ENCODE measurements at regions not wholly inside any gene's neighbourhood (a gene's known extent, or its start where the extent isn't known, plus 50 kb on each side); places are given as distances from the start of the nearest gene placed in this dataset.

- H3K27me3 ChIP-seq (ENCODE audit: control insufficient read depth in 2 of 2, insufficient read depth in 2 of 2, low read length in 2 of 2), result no peaks in the 10 kb centered on the region
- no peak overlapping the region for H3K9ac ChIP-seq (ENCODE audit: insufficient read depth, low read length, poor library complexity, severe bottlenecking)
- H3K4me1 ChIP-seq (ENCODE audit: control insufficient read depth in 1 of 2, insufficient read depth in 2 of 2, low read length in 2 of 2), result no peaks in the 10 kb centered on the region
- H3K79me2 ChIP-seq (ENCODE audit: insufficient read depth, low read length), result no peaks in the 10 kb centered on the region
- no peak overlapping the region for H3K27ac ChIP-seq (ENCODE audit: low read depth in 1 of 2, low read length in 2 of 2)
- Mint-ChIP-seq H3K4me3 (no peak overlapping the region), H3K27ac (no peak overlapping the region), H3K27me3 (ENCODE audit: low read depth in 3 of 3) (peaks cover 0 to 2% (median 0%) of the 10 kb centered on the region in 3 donors), H3K9me3 (peaks cover 0 to 3% (median 2%) of the 10 kb centered on the region in 7 donors), H3K4me1 (no peaks in the 10 kb centered on the region), H3K36me3 (no peaks in the 10 kb centered on the region)
- H2AFZ ChIP-seq (ENCODE audit: insufficient read depth, low read depth, low read length, poor library complexity, severe bottlenecking), result no peak overlapping the region
- H3K9me3 ChIP-seq (replicated peaks in 1 of 2; ENCODE audit: control insufficient read depth in 1 of 2, insufficient read depth in 1 of 2, low read length in 2 of 2), result no peaks in the 10 kb centered on the region
- no peak overlapping the region for H3K4me2 ChIP-seq (replicated peaks; ENCODE audit: extremely low read depth, low read length, poor library complexity, severe bottlenecking)
- H3K36me3 ChIP-seq (replicated peaks in 1 of 2; ENCODE audit: control insufficient read depth in 1 of 2, insufficient read depth in 2 of 2, low read length in 2 of 2), result no peaks in the 10 kb centered on the region
- H3K4me3 ChIP-seq (replicated peaks in 1 of 3; ENCODE audit: low read depth in 2 of 3, low read length in 3 of 3), result no peak overlapping the region
- intact Hi-C loops (cut with micrococcal nuclease), result no loop called here
- 93% methylated on average over 3 of the region's 6 CpGs for WGBS (ENCODE audit: insufficient coverage)
- TF ChIP-seq, protein P1, sequence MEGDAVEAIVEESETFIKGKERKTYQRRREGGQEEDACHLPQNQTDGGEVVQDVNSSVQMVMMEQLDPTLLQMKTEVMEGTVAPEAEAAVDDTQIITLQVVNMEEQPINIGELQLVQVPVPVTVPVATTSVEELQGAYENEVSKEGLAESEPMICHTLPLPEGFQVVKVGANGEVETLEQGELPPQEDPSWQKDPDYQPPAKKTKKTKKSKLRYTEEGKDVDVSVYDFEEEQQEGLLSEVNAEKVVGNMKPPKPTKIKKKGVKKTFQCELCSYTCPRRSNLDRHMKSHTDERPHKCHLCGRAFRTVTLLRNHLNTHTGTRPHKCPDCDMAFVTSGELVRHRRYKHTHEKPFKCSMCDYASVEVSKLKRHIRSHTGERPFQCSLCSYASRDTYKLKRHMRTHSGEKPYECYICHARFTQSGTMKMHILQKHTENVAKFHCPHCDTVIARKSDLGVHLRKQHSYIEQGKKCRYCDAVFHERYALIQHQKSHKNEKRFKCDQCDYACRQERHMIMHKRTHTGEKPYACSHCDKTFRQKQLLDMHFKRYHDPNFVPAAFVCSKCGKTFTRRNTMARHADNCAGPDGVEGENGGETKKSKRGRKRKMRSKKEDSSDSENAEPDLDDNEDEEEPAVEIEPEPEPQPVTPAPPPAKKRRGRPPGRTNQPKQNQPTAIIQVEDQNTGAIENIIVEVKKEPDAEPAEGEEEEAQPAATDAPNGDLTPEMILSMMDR (IDR thresholded peaks at IDR 0.05), result no peak
- no peak for DNase-seq
- no peaks in the 10 kb centered on the region for H4K20me1 ChIP-seq (ENCODE audit: insufficient read depth, low read length)
Observed at GRCh38 chr10:36803229-36803628, 322.2 kb upstream of the ANKRD30A start.

GRCh38 chr10:36802490-36803153 is 322.8 kb upstream of the ANKRD30A start:
- Histone ChIP-seq H3K36me3 (replicated peaks in 1 of 2; ENCODE audit: control insufficient read depth in 1 of 2, insufficient read depth in 2 of 2, low read length in 2 of 2) (no peaks in the 10 kb centered on the region), H3K9me3 (replicated peaks in 1 of 2; ENCODE audit: control insufficient read depth in 1 of 2, insufficient read depth in 1 of 2, low read length in 2 of 2) (no peaks in the 10 kb centered on the region), H3K4me3 (replicated peaks in 1 of 3; ENCODE audit: low read depth in 2 of 3, low read length in 3 of 3) (no peak overlapping the region), H3K4me1 (ENCODE audit: control insufficient read depth in 1 of 2, insufficient read depth in 2 of 2, low read length in 2 of 2) (no peaks in the 10 kb centered on the region), H3K9ac (ENCODE audit: insufficient read depth, low read length, poor library complexity, severe bottlenecking) (no peak overlapping the region), H4K20me1 (ENCODE audit: insufficient read depth, low read length) (no peaks in the 10 kb centered on the region), H3K4me2 (replicated peaks; ENCODE audit: extremely low read depth, low read length, poor library complexity, severe bottlenecking) (no peak overlapping the region), H3K79me2 (ENCODE audit: insufficient read depth, low read length) (no peaks in the 10 kb centered on the region), H2AFZ (ENCODE audit: insufficient read depth, low read depth, low read length, poor library complexity, severe bottlenecking) (no peak overlapping the region), H3K27ac (ENCODE audit: low read depth in 1 of 2, low read length in 2 of 2) (no peak overlapping the region), H3K27me3 (ENCODE audit: control insufficient read depth in 2 of 2, insufficient read depth in 2 of 2, low read length in 2 of 2) (no peaks in the 10 kb centered on the region)
- Mint-ChIP-seq H3K36me3 (no peaks in the 10 kb centered on the region), H3K9me3 (peaks cover 0 to 3% (median 2%) of the 10 kb centered on the region in 7 donors), H3K27ac (no peak overlapping the region), H3K4me1 (no peaks in the 10 kb centered on the region), H3K4me3 (no peak overlapping the region), H3K27me3 (ENCODE audit: low read depth in 3 of 3) (peaks cover 0 to 2% (median 0%) of the 10 kb centered on the region in 3 donors)
- 85% methylated on average over 4 of the region's 13 CpGs for WGBS (ENCODE audit: insufficient coverage)
- DNase-seq, result no peak
- intact Hi-C loops (cut with micrococcal nuclease), result no loop called here
- TF ChIP-seq, protein P1 (IDR thresholded peaks at IDR 0.05), result no peak
